ENCODE measurements at regions not wholly inside any gene's neighbourhood (a gene's known extent, or its start where the extent isn't known, plus 50 kb on each side); places are given as distances from the start of the nearest gene placed in this dataset.

DNA sequence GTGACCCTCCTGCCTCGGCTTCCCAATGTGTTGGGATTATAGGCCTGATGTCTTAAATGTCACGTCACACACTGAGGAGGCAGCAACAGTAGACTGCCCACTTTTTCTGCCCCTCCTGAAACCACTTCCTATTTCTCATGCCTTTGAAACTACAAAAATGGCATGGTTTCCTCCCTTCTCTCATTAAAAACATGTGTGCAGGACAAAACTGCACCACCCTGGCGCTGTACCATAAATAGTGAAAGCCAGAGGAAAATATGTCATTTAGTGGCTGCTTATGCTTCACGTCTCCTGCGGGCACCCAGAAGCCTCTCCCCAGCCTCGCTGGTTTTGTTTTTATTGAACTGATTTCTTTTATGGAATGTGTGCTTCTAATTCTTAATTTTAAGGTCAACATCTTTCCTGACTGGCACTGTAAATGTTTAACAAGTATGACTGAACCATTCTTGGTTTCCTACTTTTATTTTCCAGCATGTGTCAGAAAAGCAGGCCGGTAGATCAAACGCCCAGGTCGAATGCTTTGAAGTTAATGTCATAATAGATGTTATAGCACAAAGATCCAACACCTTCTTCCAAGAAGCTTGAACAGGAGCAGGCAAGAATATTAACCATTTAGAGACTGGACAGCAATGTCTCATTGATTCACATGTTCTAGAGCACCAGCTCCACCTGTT lies 59.6 kb upstream of the C1orf87 start:
- DNase-seq = no peak
- Mint-ChIP-seq H3K9me3 (peaks cover 0 to 5% of the 10 kb centered on the region in 2 donors), H3K4me1 (ENCODE audit: low read depth in 2 of 2) (peaks cover 2 to 5% of the 10 kb centered on the region in 2 donors), H3K36me3 (ENCODE audit: insufficient read depth) (no peaks in the 10 kb centered on the region), H3K4me3 (no peak overlapping the region), H3K27ac (no peak overlapping the region), H3K27me3 (no peaks in the 10 kb centered on the region)
- no peak for ATAC-seq (replicated peaks)

DNA sequence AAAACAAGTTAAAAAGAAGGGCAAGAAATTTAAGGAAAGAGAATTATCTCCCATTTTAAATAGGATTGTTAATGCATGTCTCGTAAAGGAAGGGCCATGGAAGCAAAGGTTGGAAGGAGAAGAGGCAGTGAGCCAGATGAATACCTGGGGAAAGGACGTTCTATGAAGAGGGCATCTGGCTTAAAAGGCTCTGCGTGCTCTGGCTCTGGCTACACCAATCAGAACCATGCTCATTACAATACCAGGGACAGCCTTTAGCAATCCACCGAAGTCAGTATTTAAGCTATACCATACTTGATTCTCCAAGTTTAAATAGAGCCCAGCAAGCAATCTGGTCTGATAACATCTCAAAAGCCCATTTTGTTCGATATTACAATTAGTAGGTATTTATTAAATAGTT lies 58.5 kb upstream of the C1orf87 start:
- Mint-ChIP-seq H3K4me3 (no peak overlapping the region), H3K27ac (no peak overlapping the region), H3K27me3 (no peaks in the 10 kb centered on the region), H3K36me3 (ENCODE audit: insufficient read depth) (no peaks in the 10 kb centered on the region), H3K9me3 (no peaks in the 10 kb centered on the region), H3K4me1 (ENCODE audit: low read depth in 2 of 2) (peaks cover 2 to 5% of the 10 kb centered on the region in 2 donors)
- no peak for ATAC-seq (replicated peaks)
- no peak for DNase-seq

DNA sequence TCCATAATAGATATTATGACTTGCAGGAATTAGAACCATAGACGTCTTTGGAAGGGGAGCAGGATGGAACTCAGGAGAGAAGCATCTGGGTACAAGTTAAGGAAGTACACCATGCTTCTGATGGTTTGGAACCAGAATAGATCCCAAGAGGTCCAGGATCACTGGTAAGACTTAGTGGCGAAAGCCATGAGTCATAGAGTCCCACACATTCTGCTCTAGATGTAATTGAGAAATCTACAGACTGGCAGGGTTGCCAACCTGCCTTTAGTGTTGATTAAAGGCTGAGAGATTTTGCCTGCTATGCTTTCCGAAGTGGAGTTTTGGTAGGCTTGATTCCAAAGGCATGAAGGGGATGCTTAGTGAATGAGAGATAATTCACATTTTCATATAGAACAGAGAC lies 57.1 kb upstream of the C1orf87 start:
- no peak for DNase-seq
- no peak overlapping the region for H3K27ac Mint-ChIP-seq
- H3K4me3 Mint-ChIP-seq = no peak overlapping the region
- H3K9me3 Mint-ChIP-seq = no peaks in the 10 kb centered on the region
- H3K4me1 Mint-ChIP-seq (ENCODE audit: low read depth in 2 of 2) = peaks cover 2 to 5% of the 10 kb centered on the region in 2 donors
- H3K27me3 Mint-ChIP-seq = no peaks in the 10 kb centered on the region
- H3K36me3 Mint-ChIP-seq (ENCODE audit: insufficient read depth) = no peaks in the 10 kb centered on the region
- ATAC-seq (replicated peaks) = no peak

DNA sequence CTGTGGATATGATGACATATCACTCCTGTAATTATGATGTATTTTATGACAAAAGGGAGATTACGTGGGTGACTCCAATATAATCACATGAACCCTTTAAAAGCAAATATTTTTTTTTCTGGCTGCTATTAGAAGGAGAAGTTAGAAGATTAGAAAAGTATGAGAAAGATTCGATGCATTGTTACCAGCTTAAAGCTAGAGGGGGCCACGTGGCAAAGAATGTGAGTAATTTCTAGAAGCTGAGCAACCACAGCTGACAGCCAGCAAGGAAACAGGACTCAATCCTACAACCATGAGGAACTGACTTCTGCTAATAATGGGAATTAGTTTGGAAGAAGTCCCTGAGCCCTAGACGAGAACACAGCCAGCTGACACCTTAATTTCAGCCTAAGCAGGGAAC lies 56.3 kb upstream of the C1orf87 start:
- no peaks in the 10 kb centered on the region for H3K27me3 Mint-ChIP-seq
- no peaks in the 10 kb centered on the region for H3K36me3 Mint-ChIP-seq (ENCODE audit: insufficient read depth)
- H3K27ac Mint-ChIP-seq = no peak overlapping the region
- peaks cover 2 to 5% of the 10 kb centered on the region in 2 donors for H3K4me1 Mint-ChIP-seq (ENCODE audit: low read depth in 2 of 2)
- H3K9me3 Mint-ChIP-seq = no peaks in the 10 kb centered on the region
- no peak overlapping the region for H3K4me3 Mint-ChIP-seq
- ATAC-seq (replicated peaks) (no peak), DNase-seq (no peak)

DNA sequence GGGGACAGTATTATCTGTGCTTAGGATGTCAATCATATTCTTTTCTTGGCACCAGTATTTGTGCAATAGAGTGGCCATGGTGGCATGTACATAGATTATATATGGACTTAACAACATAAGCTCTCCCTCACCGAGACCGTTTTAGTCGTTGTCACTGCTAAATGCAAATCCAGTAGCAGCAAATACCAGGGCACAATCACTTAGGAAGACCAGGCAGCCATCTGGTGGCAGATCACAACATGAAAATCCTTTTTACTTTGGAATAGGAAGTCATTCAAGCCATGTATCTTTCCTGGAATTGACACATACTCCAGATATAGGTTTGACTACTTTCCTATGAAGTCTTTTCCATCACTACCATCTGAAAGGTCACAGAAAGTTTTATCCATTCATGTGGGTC lies 53.2 kb upstream of the C1orf87 start:
- no peak for DNase-seq
- Mint-ChIP-seq H3K36me3 (ENCODE audit: insufficient read depth) (no peaks in the 10 kb centered on the region), H3K4me1 (ENCODE audit: low read depth in 2 of 2) (no peaks in the 10 kb centered on the region), H3K4me3 (no peak overlapping the region), H3K9me3 (no peaks in the 10 kb centered on the region), H3K27me3 (no peaks in the 10 kb centered on the region), H3K27ac (no peak overlapping the region)
- no peak for ATAC-seq (replicated peaks)
